NT2/D1 (cell line): ENCODE measurements at regions not wholly inside any gene's neighbourhood (a gene's known extent, or its start where the extent isn't known, plus 50 kb on each side); places are given as distances from the start of the nearest gene placed in this dataset.

Experiments
- SUZ12 ChIP-seq: IDR thresholded peaks from 2 replicates; pipeline ENCODE4 v1.6.1; 2011; ENCODE audit not compliant: insufficient read length, insufficient read depth; ENCODE audit errors: extremely low read depth
- YY1 ChIP-seq: IDR thresholded peaks from 2 replicates; pipeline ENCODE4 v1.6.1; 2011; ENCODE audit not compliant: insufficient read length, insufficient read depth
- ZNF274 ChIP-seq: IDR thresholded peaks from 2 replicates; pipeline ENCODE4 v1.6.1; 2011; ENCODE audit warnings: mild to moderate bottlenecking, low read depth, low read length

DNA sequence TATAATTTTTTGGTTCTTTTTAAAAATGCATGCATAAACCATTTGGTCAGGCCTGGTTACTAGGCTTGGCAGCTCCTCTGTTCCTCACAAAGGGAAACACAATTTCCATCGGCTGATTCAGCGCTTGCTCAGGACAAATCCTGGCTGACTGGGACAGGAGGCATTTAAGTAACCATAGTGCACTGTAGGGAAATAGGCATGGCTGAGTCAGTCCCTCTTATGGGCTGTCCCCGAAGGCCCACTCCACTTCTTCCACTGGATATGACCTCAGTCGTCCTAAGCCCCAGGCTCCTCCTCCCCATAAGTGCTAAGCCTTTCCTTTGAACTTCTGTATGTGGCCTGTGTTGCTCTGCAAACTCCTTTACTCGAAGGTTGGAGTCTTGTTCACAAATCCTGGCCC lies 71.2 kb upstream of the GLIS3 start:
- TF ChIP-seq SUZ12: no peak
- TF ChIP-seq ZNF274: no peak
- TF ChIP-seq YY1: no peak
